ENCODE measurements at regions not wholly inside any gene's neighbourhood (a gene's known extent, or its start where the extent isn't known, plus 50 kb on each side); places are given as distances from the start of the nearest gene placed in this dataset.

DNA sequence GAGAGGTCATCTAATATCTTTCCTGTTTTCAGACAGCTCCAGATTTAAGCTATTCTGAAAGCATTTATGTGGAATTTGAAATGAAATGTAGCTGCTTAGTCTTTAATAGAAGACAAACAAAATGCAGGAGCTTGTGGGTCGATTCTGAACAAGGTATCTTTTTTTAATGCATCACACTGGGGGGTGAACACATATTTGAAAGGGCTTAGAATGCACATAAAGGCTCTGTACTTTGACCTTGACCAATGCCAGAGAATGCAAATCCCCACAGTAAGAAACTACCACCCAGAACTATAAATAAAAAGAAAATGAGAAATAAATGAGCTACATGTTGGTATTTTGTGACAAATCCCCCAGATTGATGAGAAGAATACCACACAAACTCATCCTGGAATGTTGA lies 489.3 kb downstream of the PIK3C3 start:
- in situ Hi-C loops (cut with HindIII; ENCODE audit: low pct_ligation_motif_present, low sequenced_read_pairs): no loop called here
- DNase-seq: no peak
- TF ChIP-seq, protein P1, sequence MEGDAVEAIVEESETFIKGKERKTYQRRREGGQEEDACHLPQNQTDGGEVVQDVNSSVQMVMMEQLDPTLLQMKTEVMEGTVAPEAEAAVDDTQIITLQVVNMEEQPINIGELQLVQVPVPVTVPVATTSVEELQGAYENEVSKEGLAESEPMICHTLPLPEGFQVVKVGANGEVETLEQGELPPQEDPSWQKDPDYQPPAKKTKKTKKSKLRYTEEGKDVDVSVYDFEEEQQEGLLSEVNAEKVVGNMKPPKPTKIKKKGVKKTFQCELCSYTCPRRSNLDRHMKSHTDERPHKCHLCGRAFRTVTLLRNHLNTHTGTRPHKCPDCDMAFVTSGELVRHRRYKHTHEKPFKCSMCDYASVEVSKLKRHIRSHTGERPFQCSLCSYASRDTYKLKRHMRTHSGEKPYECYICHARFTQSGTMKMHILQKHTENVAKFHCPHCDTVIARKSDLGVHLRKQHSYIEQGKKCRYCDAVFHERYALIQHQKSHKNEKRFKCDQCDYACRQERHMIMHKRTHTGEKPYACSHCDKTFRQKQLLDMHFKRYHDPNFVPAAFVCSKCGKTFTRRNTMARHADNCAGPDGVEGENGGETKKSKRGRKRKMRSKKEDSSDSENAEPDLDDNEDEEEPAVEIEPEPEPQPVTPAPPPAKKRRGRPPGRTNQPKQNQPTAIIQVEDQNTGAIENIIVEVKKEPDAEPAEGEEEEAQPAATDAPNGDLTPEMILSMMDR (IDR thresholded peaks at IDR 0.05; ENCODE audit: low read depth, low read length, missing control alignments): no peak
- no peaks in the 10 kb centered on the region for H3K36me3 ChIP-seq (replicated peaks)
- no peak overlapping the region for H3K4me3 ChIP-seq (ENCODE audit: low read depth, low read length)
- H3K27ac ChIP-seq: no peak overlapping the region
- no peaks in the 10 kb centered on the region for H3K27me3 ChIP-seq (replicated peaks)

- no peak for DNase-seq
- Histone ChIP-seq H3K4me3 (ENCODE audit: low read depth, low read length) (no peak overlapping the region), H3K36me3 (replicated peaks) (no peaks in the 10 kb centered on the region), H3K27ac (no peak overlapping the region), H3K27me3 (replicated peaks) (no peaks in the 10 kb centered on the region)
- TF ChIP-seq, protein P1 (IDR thresholded peaks at IDR 0.05; ENCODE audit: low read depth, low read length, missing control alignments): no peak
- in situ Hi-C loops (cut with HindIII; ENCODE audit: low pct_ligation_motif_present, low sequenced_read_pairs): no loop called here
These were observed 490.3 kb downstream of the PIK3C3 start for GRCh38 chr18:42445359-42445758.

GRCh38 chr18:42446195-42446594 lies 491.2 kb downstream of the PIK3C3 start:
- H3K27me3 ChIP-seq (replicated peaks): no peaks in the 10 kb centered on the region
- in situ Hi-C loops (cut with HindIII; ENCODE audit: low pct_ligation_motif_present, low sequenced_read_pairs): no loop called here
- H3K4me3 ChIP-seq (ENCODE audit: low read depth, low read length): no peak overlapping the region
- TF ChIP-seq, protein P1 (IDR thresholded peaks at IDR 0.05; ENCODE audit: low read depth, low read length, missing control alignments): no peak
- no peaks in the 10 kb centered on the region for H3K36me3 ChIP-seq (replicated peaks)
- H3K27ac ChIP-seq: peak overlapping the region; percentile 39
- DNase-seq: peak; percentile 81

- TF ChIP-seq, protein P1 (IDR thresholded peaks at IDR 0.05; ENCODE audit: low read depth, low read length, missing control alignments): no peak
- Histone ChIP-seq H3K4me3 (ENCODE audit: low read depth, low read length) (no peak overlapping the region), H3K27me3 (replicated peaks) (no peaks in the 10 kb centered on the region), H3K36me3 (replicated peaks) (no peaks in the 10 kb centered on the region), H3K27ac (no peak overlapping the region)
- in situ Hi-C loops (cut with HindIII; ENCODE audit: low pct_ligation_motif_present, low sequenced_read_pairs): no loop called here
- DNase-seq: no peak
These were observed 492.7 kb downstream of the PIK3C3 start for GRCh38 chr18:42447688-42448087.

- H3K27ac ChIP-seq: no peak overlapping the region
- TF ChIP-seq, protein P1 (IDR thresholded peaks at IDR 0.05; ENCODE audit: low read depth, low read length, missing control alignments): no peak
- in situ Hi-C loops (cut with HindIII; ENCODE audit: low pct_ligation_motif_present, low sequenced_read_pairs): no loop called here
These were observed 503.2 kb downstream of the PIK3C3 start for GRCh38 chr18:42458226-42458625.

DNA sequence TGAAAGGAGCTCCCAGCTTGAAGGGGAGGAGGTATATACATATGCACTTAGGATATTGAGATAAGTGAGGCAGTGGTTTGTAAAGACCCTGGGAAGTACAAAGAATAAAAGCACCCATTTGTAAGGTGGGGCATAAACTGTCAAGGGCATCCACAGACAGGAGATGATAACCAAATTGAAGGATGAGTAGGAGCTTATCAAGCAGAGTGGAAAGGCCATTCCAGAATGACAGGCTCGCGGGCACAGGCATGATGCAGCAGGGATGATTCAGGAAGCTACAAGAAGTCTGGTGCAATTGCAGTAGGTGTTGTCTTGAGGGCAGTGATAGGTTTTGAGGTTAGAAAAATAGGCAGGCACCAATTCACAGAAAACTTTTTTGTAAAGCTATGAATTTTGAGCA lies 504.8 kb downstream of the PIK3C3 start:
- TF ChIP-seq, protein P1 (IDR thresholded peaks at IDR 0.05; ENCODE audit: low read depth, low read length, missing control alignments): no peak
- no peaks in the 10 kb centered on the region for H3K27me3 ChIP-seq (replicated peaks)
- no peak overlapping the region for H3K4me3 ChIP-seq (ENCODE audit: low read depth, low read length)
- H3K36me3 ChIP-seq (replicated peaks): no peaks in the 10 kb centered on the region
- in situ Hi-C loops (cut with HindIII; ENCODE audit: low pct_ligation_motif_present, low sequenced_read_pairs): no loop called here
- no peak overlapping the region for H3K27ac ChIP-seq
- no peak for DNase-seq

More at GRCh38 chr18:42458226-42458625, 503.2 kb downstream of the PIK3C3 start:
- Histone ChIP-seq H3K36me3 (replicated peaks) (no peaks in the 10 kb centered on the region), H3K4me3 (ENCODE audit: low read depth, low read length) (no peak overlapping the region), H3K27me3 (replicated peaks) (no peaks in the 10 kb centered on the region)
- DNase-seq: no peak

Measured in brain microvascular endothelial cell (primary cell).